Fibroblast of skin of right quadriceps (primary cell): ENCODE measurements at regions not wholly inside any gene's neighbourhood (a gene's known extent, or its start where the extent isn't known, plus 50 kb on each side); places are given as distances from the start of the nearest gene placed in this dataset.
"Not testable (repeated sequence)": the region's sequence is repeated elsewhere in the genome, so short reads cannot be mapped to it uniquely, and the experiment has no call there.

Experiments
- DNase-seq: peaks from one replicate; pipeline ENCODE4 v3.0.0-alpha.2; 2013

DNA sequence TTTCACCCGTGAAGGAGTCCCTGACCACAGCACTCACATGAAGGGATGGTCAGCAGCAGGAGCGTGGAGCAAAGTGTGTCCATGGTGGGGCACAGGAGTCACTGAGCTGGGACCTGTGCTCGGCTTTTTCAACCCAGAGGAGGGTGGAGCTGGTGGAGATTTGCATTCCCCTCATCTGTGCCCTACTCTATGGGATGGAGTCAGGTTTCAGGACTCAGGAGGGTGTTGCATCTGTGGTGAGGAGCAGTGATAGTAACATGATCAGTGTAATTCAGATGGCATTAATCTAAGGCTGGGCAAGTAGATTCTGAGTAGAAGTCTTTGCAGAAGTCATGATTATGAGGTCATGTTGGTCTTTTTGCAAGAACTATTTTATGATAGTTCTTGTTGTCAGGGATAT, 511.9 kb downstream of the TMEM121 start:
- DNase-seq: no peak

DNA sequence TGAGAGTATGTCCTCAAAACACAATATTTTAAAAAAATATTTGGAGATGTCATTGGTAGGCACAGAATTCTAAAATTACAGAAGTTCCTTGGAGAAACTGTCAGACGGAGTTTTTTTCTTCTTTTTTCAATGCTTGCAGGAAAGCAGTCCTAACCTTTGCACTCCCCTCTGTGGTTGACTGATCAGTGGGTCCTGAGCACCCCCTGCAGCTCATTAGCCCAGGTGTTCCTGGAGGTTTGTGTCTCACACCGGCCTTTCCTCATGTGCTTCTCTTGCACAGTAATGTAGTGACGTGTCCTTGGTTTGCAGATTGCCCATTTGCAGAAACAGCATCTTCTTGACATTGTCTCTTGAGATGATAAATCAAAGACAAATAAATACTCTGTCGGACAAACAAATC, 513.0 kb downstream of the TMEM121 start:
- no peak for DNase-seq

GRCh38 chr14:106044515-106044914, 518.1 kb downstream of the TMEM121 start:
- DNase-seq: no peak

GRCh38 chr14:106044949-106045596, 518.7 kb downstream of the TMEM121 start:
- no peak for DNase-seq

GRCh38 chr14:106051796-106052195, 525.4 kb downstream of the TMEM121 start:
- no peak for DNase-seq

DNA sequence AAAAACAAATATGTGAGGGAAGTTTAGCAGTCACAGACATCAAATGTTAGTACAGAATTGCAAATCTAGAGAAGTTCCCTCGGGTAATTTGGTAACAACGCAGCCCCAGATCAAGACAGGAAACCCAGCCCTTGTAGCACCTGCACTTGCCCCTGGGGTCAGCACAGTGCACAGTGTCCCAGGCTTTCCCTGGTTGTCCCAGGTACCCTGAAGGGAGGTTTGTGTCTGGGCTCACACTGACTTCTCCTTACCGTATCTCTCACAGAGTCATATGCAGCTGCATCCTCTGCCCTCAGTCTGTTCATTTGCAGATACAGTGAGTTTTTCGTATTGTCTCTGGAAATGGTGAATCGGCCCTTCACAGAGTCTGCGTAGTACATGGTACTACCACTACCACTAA, 528.9 kb downstream of the TMEM121 start:
- no peak for DNase-seq

GRCh38 chr14:106058342-106058741, 532.0 kb downstream of the TMEM121 start:
- no peak for DNase-seq

GRCh38 chr14:106060276-106060975, 534.0 kb downstream of the TMEM121 start:
- DNase-seq: no peak

DNA sequence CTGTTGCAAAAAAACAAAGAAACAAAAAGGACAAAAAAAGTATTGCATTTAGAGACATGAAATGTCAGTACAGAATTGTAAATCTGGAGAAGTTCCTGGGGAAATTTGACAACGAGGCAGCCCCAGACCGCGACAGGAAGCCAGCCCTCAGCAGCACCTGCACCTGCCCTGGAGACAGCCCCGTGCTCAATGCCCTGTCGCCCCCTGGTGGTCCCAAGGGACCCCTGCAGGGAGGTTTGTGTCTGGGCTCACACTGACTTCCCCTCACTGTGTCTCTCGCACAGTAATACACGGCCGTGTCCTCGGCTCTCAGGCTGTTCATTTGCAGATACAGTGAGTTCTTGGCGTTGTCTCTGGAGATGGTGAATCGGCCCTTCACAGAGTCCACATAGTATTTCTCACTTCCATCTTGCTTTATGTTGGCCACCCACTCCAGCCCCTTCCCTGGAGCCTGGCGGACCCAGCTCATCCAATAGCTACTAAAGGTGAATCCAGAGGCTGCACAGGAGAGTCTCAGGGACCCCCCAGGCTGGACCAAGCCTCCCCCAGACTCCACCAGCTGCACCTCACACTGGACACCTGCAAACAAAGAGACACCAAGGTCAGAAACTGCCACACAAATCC, 535.6 kb downstream of the TMEM121 start:
- not testable (repeated sequence) for DNase-seq

DNA sequence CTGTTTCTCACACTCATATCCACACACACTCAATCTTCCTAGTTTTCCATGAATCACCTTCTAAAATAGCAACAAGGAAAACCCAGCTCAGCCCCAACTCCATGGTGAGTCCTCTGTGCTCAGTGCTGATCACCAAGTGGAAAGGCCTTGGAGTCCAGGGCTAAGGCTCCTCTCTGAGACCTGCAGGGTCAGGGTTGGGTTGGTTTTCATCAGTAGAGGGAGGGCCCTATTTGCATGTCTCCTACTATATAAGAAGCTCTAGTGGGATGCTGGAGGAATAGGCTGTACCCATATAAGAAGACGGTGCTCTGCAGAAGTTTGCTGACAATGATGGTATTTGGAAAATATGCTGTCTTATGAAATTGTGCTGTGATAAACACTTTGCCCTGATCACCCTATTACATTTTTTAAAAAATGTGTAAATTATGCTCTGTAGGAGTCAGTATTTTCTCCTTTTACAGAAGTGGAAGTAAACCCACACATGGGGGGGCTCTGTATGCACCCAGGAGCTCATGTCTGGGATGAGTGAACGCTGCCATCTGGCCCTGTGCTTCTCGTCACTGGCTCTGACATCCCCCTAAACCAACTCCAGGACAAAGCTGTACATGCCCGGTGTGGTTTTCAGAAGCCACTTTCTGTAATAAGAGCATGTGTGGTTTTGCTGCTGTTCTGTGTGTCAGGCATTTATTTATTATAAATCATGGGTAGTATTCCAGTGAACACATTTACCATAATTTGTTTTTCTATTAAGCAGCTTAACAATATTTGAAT, 536.3 kb downstream of the TMEM121 start:
- no peak for DNase-seq

GRCh38 chr14:106067935-106068334, 541.6 kb downstream of the TMEM121 start:
- DNase-seq: no peak

DNA sequence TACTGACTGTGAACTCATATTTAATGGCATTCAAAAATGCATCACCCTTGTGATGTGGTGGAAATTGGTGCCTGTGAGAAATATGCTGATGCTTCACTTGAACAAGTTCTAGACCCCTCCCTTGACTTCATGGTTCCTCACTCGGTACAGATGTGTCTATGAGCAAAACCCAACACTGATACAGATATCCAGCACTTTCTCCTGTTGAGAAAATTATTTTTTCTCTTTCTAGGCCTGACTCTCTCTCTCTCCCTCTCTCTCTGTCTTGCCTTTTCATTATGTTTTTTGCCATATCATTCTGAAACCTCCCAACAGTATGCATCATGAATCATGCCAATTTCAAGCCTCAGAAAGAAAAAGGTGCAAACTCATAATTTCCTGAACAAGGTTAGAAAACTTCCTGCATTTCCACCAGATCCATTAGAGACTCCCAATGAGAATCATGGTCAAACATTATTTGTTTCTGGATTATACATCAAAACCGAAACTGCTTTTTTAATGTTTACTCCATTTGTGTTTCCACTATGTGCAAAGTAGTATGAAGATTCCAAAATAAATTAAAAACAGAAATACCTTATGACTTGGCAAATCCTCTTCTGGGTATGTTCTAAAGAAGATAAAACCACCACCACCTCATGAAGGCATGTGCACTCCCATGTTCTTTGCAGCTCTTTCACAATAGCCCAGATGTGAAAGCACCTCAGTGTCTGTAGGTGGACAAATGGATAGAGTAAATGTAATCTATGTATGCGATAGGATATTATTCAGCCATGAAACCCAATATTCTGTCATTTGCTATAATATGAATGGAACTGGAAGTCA, 543.6 kb downstream of the TMEM121 start:
- DNase-seq: no peak

DNA sequence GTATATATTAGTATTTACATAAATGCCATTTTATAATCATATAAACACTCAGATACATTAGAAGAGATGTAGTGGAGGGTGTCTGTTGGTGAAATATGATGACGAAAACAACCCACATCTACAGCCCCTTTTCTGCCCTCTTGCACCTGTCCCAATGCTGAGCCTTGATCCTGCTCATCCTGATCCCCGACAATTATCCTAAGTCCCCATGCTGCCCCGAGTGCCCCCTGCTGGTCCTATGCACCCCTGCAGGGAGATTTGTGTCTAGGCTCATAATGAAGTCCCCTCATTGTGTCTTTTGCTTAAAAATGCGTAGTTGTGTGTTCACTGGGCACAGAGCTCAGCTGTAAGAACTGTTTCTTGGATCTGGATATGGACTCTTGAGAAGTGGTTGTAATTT, 554.5 kb downstream of the TMEM121 start:
- DNase-seq: no peak

DNA sequence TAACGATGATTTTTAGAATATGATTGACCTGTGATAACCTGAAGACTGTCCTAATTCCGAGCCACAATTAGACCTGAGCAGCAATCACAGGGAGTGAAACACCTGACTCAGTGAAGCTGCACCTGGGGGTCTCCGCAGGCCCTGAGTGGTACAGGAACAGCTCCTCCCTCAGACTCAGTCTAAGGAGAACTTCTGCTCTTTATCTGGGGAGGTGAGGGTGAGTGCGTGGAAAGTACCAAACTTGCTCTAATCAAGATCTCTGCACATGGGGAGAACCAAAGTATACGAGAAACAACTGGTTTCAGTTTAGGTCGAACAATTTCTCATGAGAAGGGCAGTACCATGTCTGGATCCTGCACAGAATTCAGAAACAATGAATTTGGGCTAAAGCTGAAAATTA, 555.3 kb downstream of the TMEM121 start:
- not testable (repeated sequence) for DNase-seq

DNA sequence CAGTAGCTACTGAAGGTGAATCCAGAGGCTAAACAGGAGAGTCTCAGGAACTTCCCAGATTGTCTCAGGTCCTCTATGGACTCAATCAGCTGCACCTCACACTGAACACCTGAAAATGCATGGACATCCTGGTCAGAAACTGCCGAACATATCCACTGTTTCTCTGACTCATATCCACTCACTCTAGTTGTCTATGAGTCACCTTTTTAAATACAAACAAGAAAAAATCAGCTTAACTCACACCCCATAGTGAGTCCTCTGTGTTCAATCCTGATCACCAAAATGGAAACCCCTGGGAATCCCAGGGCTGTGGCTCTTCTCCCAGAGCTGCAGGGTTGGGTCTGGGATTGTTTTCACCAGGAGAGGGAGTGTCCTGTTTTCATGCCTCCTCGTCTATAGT, 556.7 kb downstream of the TMEM121 start:
- DNase-seq: no peak

GRCh38 chr14:106087837-106088236, 561.5 kb downstream of the TMEM121 start:
- DNase-seq: no peak

DNA sequence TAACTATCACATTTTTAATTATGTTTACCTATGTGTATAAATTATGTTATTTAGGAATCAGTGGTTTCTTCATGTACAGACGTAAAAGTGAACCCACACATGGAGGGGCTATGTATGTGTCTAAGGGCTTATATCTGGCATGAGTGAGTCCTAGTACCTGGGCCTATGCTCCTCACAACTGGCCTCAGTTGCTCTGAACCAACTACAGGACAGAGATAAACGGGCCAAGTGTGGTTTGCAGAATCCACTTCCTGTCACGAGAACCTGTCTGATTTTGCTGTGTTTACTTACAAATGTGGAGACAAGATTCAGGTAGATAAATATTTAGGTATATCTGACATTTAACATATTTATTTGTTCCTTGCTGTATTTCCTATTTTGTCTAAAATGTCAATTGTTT, 562.5 kb downstream of the TMEM121 start:
- not testable (repeated sequence) for DNase-seq

GRCh38 chr14:106094654-106095189, 568.3 kb downstream of the TMEM121 start:
- no peak for DNase-seq

DNA sequence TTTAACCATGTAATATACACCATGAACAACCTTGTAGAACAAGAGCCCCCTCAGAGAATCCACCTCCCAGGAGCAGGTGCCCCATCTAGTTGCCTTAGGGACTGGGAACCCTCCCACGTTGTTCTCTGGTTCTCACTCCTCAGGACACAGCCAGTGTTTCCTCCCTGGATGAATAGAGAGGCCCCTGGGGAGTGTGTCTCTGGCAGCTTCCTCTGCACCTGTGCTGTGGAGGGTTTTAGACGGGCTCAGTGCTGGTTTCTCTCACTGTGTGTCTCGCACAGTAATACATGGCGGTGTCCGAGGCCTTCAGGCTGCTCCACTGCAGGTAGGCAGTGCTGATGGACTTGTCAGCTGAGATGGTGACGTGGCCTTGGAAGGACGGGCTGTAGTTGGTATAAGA, 581.3 kb downstream of the TMEM121 start:
- DNase-seq: no peak

DNA sequence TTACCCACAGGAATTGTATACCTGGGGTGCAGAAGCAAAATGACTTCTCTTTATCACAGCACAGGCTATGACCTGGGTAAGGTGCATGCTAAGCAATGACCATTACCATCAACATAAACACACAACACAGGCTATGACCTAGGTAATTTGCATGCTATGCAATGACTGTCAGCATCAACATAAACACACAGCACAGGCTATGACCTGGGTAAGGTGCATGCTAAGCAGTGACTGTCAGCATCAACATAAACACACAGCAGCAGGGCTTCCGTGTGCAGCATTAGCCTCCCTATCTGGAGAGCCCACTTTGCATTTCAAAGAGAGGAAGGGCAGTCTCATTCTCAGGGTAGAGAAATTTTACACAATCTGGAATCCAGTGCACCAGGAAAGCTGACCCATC, 583.0 kb downstream of the TMEM121 start:
- DNase-seq: no peak

GRCh38 chr14:106115401-106115800, 589.0 kb downstream of the TMEM121 start:
- DNase-seq: no peak

GRCh38 chr14:106116339-106116930, 590.1 kb downstream of the TMEM121 start:
- DNase-seq: not testable (repeated sequence)
